ENCODE measurements at regions not wholly inside any gene's neighbourhood (a gene's known extent, or its start where the extent isn't known, plus 50 kb on each side); places are given as distances from the start of the nearest gene placed in this dataset.

GRCh38 chr3:34449305-34449704 is 650.9 kb downstream of the PDCD6IP start:
- POLR2A ChIA-PET, result no interaction called here
- H3K4me1 Mint-ChIP-seq, result peaks cover 8% of the 10 kb centered on the region
- Histone ChIP-seq H3K27me3 (replicated peaks in 1 of 4; ENCODE audit: control extremely low read depth in 1 of 4, control insufficient read depth in 3 of 4, insufficient read depth in 4 of 4, low read length in 3 of 4) (no peaks in the 10 kb centered on the region), H3K27ac (ENCODE audit: low read length in 2 of 2) (no peak overlapping the region), H4K20me1 (ENCODE audit: control insufficient read depth, insufficient read depth, low read length, poor library complexity, severe bottlenecking) (no peaks in the 10 kb centered on the region), H3K4me3 (ENCODE audit: control extremely low read depth in 1 of 5, extremely low read depth in 1 of 5, insufficient read depth in 1 of 5, low read depth in 2 of 5, low read length in 4 of 5) (no peak overlapping the region), H3K4me1 (ENCODE audit: control insufficient read depth in 2 of 2, insufficient read depth in 2 of 2, low read length in 2 of 2) (peaks cover 3 to 5% of the 10 kb centered on the region in 2 donors), H2AFZ (ENCODE audit: insufficient read depth, low read depth, low read length, poor library complexity, severe bottlenecking) (no peak overlapping the region), H3K4me2 (replicated peaks; ENCODE audit: low read depth, low read length, poor library complexity, severe bottlenecking) (no peak overlapping the region), H3K79me2 (ENCODE audit: control insufficient read depth, insufficient read depth, low read length) (no peaks in the 10 kb centered on the region), H3K36me3 (replicated peaks in 1 of 2; ENCODE audit: control extremely low read depth in 1 of 2, control insufficient read depth in 1 of 2, extremely low read depth in 1 of 2, insufficient read depth in 2 of 2, low read length in 1 of 2) (no peaks in the 10 kb centered on the region), H3K9me3 (ENCODE audit: control extremely low read depth in 1 of 3, control insufficient read depth in 2 of 3, insufficient read depth in 1 of 3, low read length in 2 of 3) (peaks cover 0 to 10% (median 4%) of the 10 kb centered on the region in 3 donors), H3K9ac (ENCODE audit: low read length) (no peak overlapping the region)
- no peak for DNase-seq
- intact Hi-C loops (cut with micrococcal nuclease), result no loop called here
- CTCF ChIA-PET, result no interaction called here
- peaks cover 24% of the 10 kb centered on the region for H3K9me3 Mint-ChIP-seq (ENCODE audit: insufficient read depth)
- no peaks in the 10 kb centered on the region for H3K27me3 Mint-ChIP-seq
- no peak overlapping the region for H3K27ac Mint-ChIP-seq
- TF ChIP-seq CTCF (IDR thresholded peaks at IDR 0.05), result no peak
- TF ChIP-seq EZH2 (IDR thresholded peaks at IDR 0.05; ENCODE audit: borderline replicate concordance, insufficient read depth, low read depth, low read length, poor library complexity, severe bottlenecking), result no peak
- no peak for ATAC-seq (ENCODE audit: low read depth)
- WGBS (ENCODE audit: insufficient coverage), result 0% methylated on average over 1 of the region's 3 CpGs
- no peak overlapping the region for H3K4me3 Mint-ChIP-seq

- Mint-ChIP-seq H3K27ac (no peak overlapping the region), H3K9me3 (ENCODE audit: insufficient read depth) (peaks cover 13% of the 10 kb centered on the region), H3K4me1 (no peaks in the 10 kb centered on the region), H3K27me3 (no peaks in the 10 kb centered on the region), H3K4me3 (no peak overlapping the region)
- no peak for DNase-seq
- Histone ChIP-seq H3K27me3 (replicated peaks in 1 of 4; ENCODE audit: control extremely low read depth in 1 of 4, control insufficient read depth in 3 of 4, insufficient read depth in 4 of 4, low read length in 3 of 4) (no peaks in the 10 kb centered on the region), H3K36me3 (replicated peaks in 1 of 2; ENCODE audit: control extremely low read depth in 1 of 2, control insufficient read depth in 1 of 2, extremely low read depth in 1 of 2, insufficient read depth in 2 of 2, low read length in 1 of 2) (no peaks in the 10 kb centered on the region), H3K27ac (ENCODE audit: low read length in 2 of 2) (no peak overlapping the region), H3K9me3 (ENCODE audit: control extremely low read depth in 1 of 3, control insufficient read depth in 2 of 3, insufficient read depth in 1 of 3, low read length in 2 of 3) (peaks cover 7 to 12% (median 9%) of the 10 kb centered on the region in 3 donors), H3K4me3 (ENCODE audit: control extremely low read depth in 1 of 5, extremely low read depth in 1 of 5, insufficient read depth in 1 of 5, low read depth in 2 of 5, low read length in 4 of 5) (no peak overlapping the region), H3K9ac (ENCODE audit: low read length) (no peak overlapping the region), H3K4me2 (replicated peaks; ENCODE audit: low read depth, low read length, poor library complexity, severe bottlenecking) (no peak overlapping the region), H3K79me2 (ENCODE audit: control insufficient read depth, insufficient read depth, low read length) (no peaks in the 10 kb centered on the region), H4K20me1 (ENCODE audit: control insufficient read depth, insufficient read depth, low read length, poor library complexity, severe bottlenecking) (no peaks in the 10 kb centered on the region), H2AFZ (ENCODE audit: insufficient read depth, low read depth, low read length, poor library complexity, severe bottlenecking) (no peak overlapping the region), H3K4me1 (ENCODE audit: control insufficient read depth in 2 of 2, insufficient read depth in 2 of 2, low read length in 2 of 2) (no peaks in the 10 kb centered on the region)
- no peak for TF ChIP-seq EZH2 (IDR thresholded peaks at IDR 0.05; ENCODE audit: borderline replicate concordance, insufficient read depth, low read depth, low read length, poor library complexity, severe bottlenecking)
- no peak for TF ChIP-seq CTCF (IDR thresholded peaks at IDR 0.05)
- ChIA-PET POLR2A (no interaction called here), CTCF (no interaction called here)
- ATAC-seq (ENCODE audit: low read depth), result no peak
- no CpG with 5 or more reads among the region's 1 CpG for WGBS (ENCODE audit: insufficient coverage)
- intact Hi-C loops (cut with micrococcal nuclease), result no loop called here
Observed at GRCh38 chr3:34463414-34463813, 665.0 kb downstream of the PDCD6IP start.
